ENCODE measurements at regions not wholly inside any gene's neighbourhood (a gene's known extent, or its start where the extent isn't known, plus 50 kb on each side); places are given as distances from the start of the nearest gene placed in this dataset.

- no peaks in the 10 kb centered on the region for H3K36me3 ChIP-seq (ENCODE audit: control insufficient read depth, low read length)
- H3K79me2 ChIP-seq (ENCODE audit: control insufficient read depth, low read length) = no peaks in the 10 kb centered on the region
- no peaks in the 10 kb centered on the region for H3K9me3 ChIP-seq (ENCODE audit: control insufficient read depth, insufficient read depth, low read length)
- H3K9me2 ChIP-seq (replicated peaks; ENCODE audit: control insufficient read depth, low read length) = no peaks in the 10 kb centered on the region
- no peak overlapping the region for H3K27ac ChIP-seq (ENCODE audit: low read depth, low read length)
- H4K20me1 ChIP-seq (ENCODE audit: control insufficient read depth, insufficient read depth, low read depth, low read length) = no peaks in the 10 kb centered on the region
- H3K4me3 ChIP-seq (ENCODE audit: low read length) = no peak overlapping the region
- H3F3A ChIP-seq (ENCODE audit: control insufficient read depth, insufficient read depth) = no peaks in the 10 kb centered on the region
- TF ChIP-seq EZH2phosphoT487 (IDR thresholded peaks at IDR 0.05; ENCODE audit: borderline replicate concordance, low read length) = no peak
- no peak for TF ChIP-seq CTCF (IDR thresholded peaks at IDR 0.05; ENCODE audit: low read depth, low read length, poor library complexity, severe bottlenecking)
- no peak overlapping the region for H3K4me2 ChIP-seq (ENCODE audit: low read length)
- H3K27me3 ChIP-seq (ENCODE audit: control insufficient read depth, low read length) = no peaks in the 10 kb centered on the region
- H3K4me1 ChIP-seq (ENCODE audit: control insufficient read depth, low read length) = no peaks in the 10 kb centered on the region
These were observed 306.6 kb upstream of the ATP2B1 start for GRCh38 chr12:90015228-90015627.

- H3K79me2 ChIP-seq (ENCODE audit: control insufficient read depth, low read length) = no peaks in the 10 kb centered on the region
- no peaks in the 10 kb centered on the region for H3K9me2 ChIP-seq (replicated peaks; ENCODE audit: control insufficient read depth, low read length)
- no peaks in the 10 kb centered on the region for H4K20me1 ChIP-seq (ENCODE audit: control insufficient read depth, insufficient read depth, low read depth, low read length)
- H3K36me3 ChIP-seq (ENCODE audit: control insufficient read depth, low read length) = no peaks in the 10 kb centered on the region
- H3K4me2 ChIP-seq (ENCODE audit: low read length) = no peak overlapping the region
- no peak overlapping the region for H3K4me3 ChIP-seq (ENCODE audit: low read length)
- H3K27me3 ChIP-seq (ENCODE audit: control insufficient read depth, low read length) = no peaks in the 10 kb centered on the region
- no peak overlapping the region for H3K27ac ChIP-seq (ENCODE audit: low read depth, low read length)
- no peaks in the 10 kb centered on the region for H3K9me3 ChIP-seq (ENCODE audit: control insufficient read depth, insufficient read depth, low read length)
- no peaks in the 10 kb centered on the region for H3K4me1 ChIP-seq (ENCODE audit: control insufficient read depth, low read length)
- TF ChIP-seq EZH2phosphoT487 (IDR thresholded peaks at IDR 0.05; ENCODE audit: borderline replicate concordance, low read length) (no peak), CTCF (IDR thresholded peaks at IDR 0.05; ENCODE audit: low read depth, low read length, poor library complexity, severe bottlenecking) (peak; percentile 28)
- no peaks in the 10 kb centered on the region for H3F3A ChIP-seq (ENCODE audit: control insufficient read depth, insufficient read depth)
These were observed 304.8 kb upstream of the ATP2B1 start for GRCh38 chr12:90013409-90013808.

GRCh38 chr12:90010089-90010488 lies 301.5 kb upstream of the ATP2B1 start:
- TF ChIP-seq EZH2phosphoT487 (IDR thresholded peaks at IDR 0.05; ENCODE audit: borderline replicate concordance, low read length) (no peak), CTCF (IDR thresholded peaks at IDR 0.05; ENCODE audit: low read depth, low read length, poor library complexity, severe bottlenecking) (no peak)
- Histone ChIP-seq H3F3A (ENCODE audit: control insufficient read depth, insufficient read depth) (no peaks in the 10 kb centered on the region), H3K4me1 (ENCODE audit: control insufficient read depth, low read length) (no peaks in the 10 kb centered on the region), H3K79me2 (ENCODE audit: control insufficient read depth, low read length) (no peaks in the 10 kb centered on the region), H3K27me3 (ENCODE audit: control insufficient read depth, low read length) (no peaks in the 10 kb centered on the region), H4K20me1 (ENCODE audit: control insufficient read depth, insufficient read depth, low read depth, low read length) (no peaks in the 10 kb centered on the region), H3K36me3 (ENCODE audit: control insufficient read depth, low read length) (no peaks in the 10 kb centered on the region), H3K4me2 (ENCODE audit: low read length) (no peak overlapping the region), H3K9me2 (replicated peaks; ENCODE audit: control insufficient read depth, low read length) (no peaks in the 10 kb centered on the region), H3K9me3 (ENCODE audit: control insufficient read depth, insufficient read depth, low read length) (no peaks in the 10 kb centered on the region), H3K4me3 (ENCODE audit: low read length) (no peak overlapping the region), H3K27ac (ENCODE audit: low read depth, low read length) (no peak overlapping the region)

DNA sequence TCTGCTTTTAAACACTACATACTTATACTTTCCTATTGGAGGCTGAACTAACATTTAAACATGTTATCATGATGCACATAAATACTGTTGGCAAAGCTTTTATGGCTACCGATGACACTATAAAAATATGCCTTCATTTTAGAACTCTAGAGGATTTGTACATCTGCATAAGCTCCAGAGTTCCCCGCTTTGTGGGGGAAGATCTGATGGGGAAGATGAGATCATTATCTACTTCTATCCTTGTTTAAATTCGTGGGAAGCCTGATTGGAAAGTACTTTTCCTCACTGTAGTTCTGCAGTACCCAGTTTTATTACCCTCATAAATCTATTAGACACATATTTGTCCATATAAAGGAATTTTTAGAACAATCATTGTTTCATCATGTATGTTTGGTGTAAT lies 299.6 kb upstream of the ATP2B1 start:
- Histone ChIP-seq H3K9me3 (ENCODE audit: control insufficient read depth, insufficient read depth, low read length) (peaks cover 7% of the 10 kb centered on the region; the same call in 1 of the 2 replicates), H3K4me2 (ENCODE audit: low read length) (no peak overlapping the region), H3K4me3 (ENCODE audit: low read length) (no peak overlapping the region), H3K27me3 (ENCODE audit: control insufficient read depth, low read length) (no peaks in the 10 kb centered on the region), H3K9me2 (replicated peaks; ENCODE audit: control insufficient read depth, low read length) (no peaks in the 10 kb centered on the region), H3K36me3 (ENCODE audit: control insufficient read depth, low read length) (peaks cover 4% of the 10 kb centered on the region), H4K20me1 (ENCODE audit: control insufficient read depth, insufficient read depth, low read depth, low read length) (no peaks in the 10 kb centered on the region), H3K79me2 (ENCODE audit: control insufficient read depth, low read length) (no peaks in the 10 kb centered on the region), H3K27ac (ENCODE audit: low read depth, low read length) (no peak overlapping the region), H3K4me1 (ENCODE audit: control insufficient read depth, low read length) (peaks cover 15% of the 10 kb centered on the region), H3F3A (ENCODE audit: control insufficient read depth, insufficient read depth) (no peaks in the 10 kb centered on the region)
- TF ChIP-seq EZH2phosphoT487 (IDR thresholded peaks at IDR 0.05; ENCODE audit: borderline replicate concordance, low read length) (no peak), CTCF (IDR thresholded peaks at IDR 0.05; ENCODE audit: low read depth, low read length, poor library complexity, severe bottlenecking) (no peak)
